SU-DHL-6 (cell line): ENCODE measurements at regions not wholly inside any gene's neighbourhood (a gene's known extent, or its start where the extent isn't known, plus 50 kb on each side); places are given as distances from the start of the nearest gene placed in this dataset.

Experiments
- H2AFZ ChIP-seq: fragments of 200-600 bp; sonication (generic); 2 replicates; pipeline ENCODE4 v1.6.1; 2014; ENCODE audit warnings: low read depth, mild to moderate bottlenecking, moderate library complexity, mixed read lengths, antibody characterized with exemption, low read length; ENCODE audit not compliant: severe bottlenecking
- H3F3A ChIP-seq: fragments of 200-600 bp; shearing (Covaris generic); 2 replicates; pipeline ENCODE4 v1.6.0; 2016; ENCODE audit warnings: antibody characterized with exemption, mild to moderate bottlenecking; ENCODE audit not compliant: insufficient read depth
- H3K27ac ChIP-seq: fragments of 200-600 bp; sonication (generic); 2 replicates; pipeline ENCODE4 v1.5.1; 2016; ENCODE audit warnings: low read depth, mild to moderate bottlenecking, low read length, moderate library complexity, mixed read lengths
- H3K27me3 ChIP-seq: fragments of 200-600 bp; sonication (generic), shearing (Covaris generic); 2 replicates; pipeline ENCODE4 v1.6.0; 2014; ENCODE audit warnings: mild to moderate bottlenecking, low read length
- H3K36me3 ChIP-seq: fragments of 200-600 bp; sonication (generic); 2 replicates; pipeline ENCODE4 v1.6.1; 2014; ENCODE audit warnings: mild to moderate bottlenecking, low read length, mixed read lengths
- H3K4me2 ChIP-seq: fragments of 300-600, 200-600 bp; shearing (Covaris generic), sonication (generic); 2 replicates; pipeline ENCODE4 v1.6.0; 2014; ENCODE audit warnings: low read length, low read depth, mild to moderate bottlenecking; ENCODE audit not compliant: poor library complexity, severe bottlenecking
- H3K4me3 ChIP-seq: fragments of 200-600 bp; sonication (generic); 2 replicates; pipeline ENCODE4 v1.5.1; 2014; ENCODE audit warnings: antibody characterized with exemption, low read length, mild to moderate bottlenecking, mixed read lengths; ENCODE audit not compliant: insufficient read depth, poor library complexity, severe bottlenecking
- H3K79me2 ChIP-seq: fragments of 200-600 bp; sonication (generic); 2 replicates; pipeline ENCODE4 v1.6.1; 2014; ENCODE audit warnings: mild to moderate bottlenecking, low read length, moderate library complexity; ENCODE audit not compliant: insufficient read depth
- H3K9ac ChIP-seq: fragments of 200-600 bp; sonication (generic); 2 replicates; pipeline ENCODE4 v1.7.0; 2014; ENCODE audit warnings: mild to moderate bottlenecking, low read length
- H3K9me2 ChIP-seq: fragments of 200-600 bp; sonication (generic); replicated peaks from 2 replicates; pipeline ENCODE4 v1.6.1; 2014; ENCODE audit warnings: low read length; ENCODE audit not compliant: insufficient read depth
- H3K9me3 ChIP-seq: fragments of 200-600 bp; sonication (generic); 2 replicates; pipeline ENCODE4 v1.6.1; 2014; ENCODE audit warnings: low read length, mixed read lengths; ENCODE audit not compliant: insufficient read depth
- H4K20me1 ChIP-seq: fragments of 200-600 bp; sonication (generic); 2 replicates; pipeline ENCODE4 v1.6.1; 2014; ENCODE audit warnings: low read depth, mild to moderate bottlenecking, antibody characterized with exemption, low read length, moderate library complexity, mixed read lengths
- EZH2phosphoT487 ChIP-seq: fragments of 200-600 bp; sonication (generic), shearing (Covaris generic); conservative IDR thresholded peaks from 2 replicates; pipeline ENCODE4 v1.6.1; 2018; ENCODE audit warnings: mild to moderate bottlenecking, antibody characterized with exemption, low read length, moderate library complexity, mixed read lengths
- TF ChIP-seq, protein P1 (sequence below): fragments of 200-600 bp; sonication (generic); IDR thresholded peaks from one replicate; pipeline ENCODE4 v1.5.1; 2017; ENCODE audit warnings: antibody characterized with exemption, mild to moderate bottlenecking, low read length, moderate library complexity; ENCODE audit not compliant: insufficient read depth, poor library complexity, severe bottlenecking

DNA sequence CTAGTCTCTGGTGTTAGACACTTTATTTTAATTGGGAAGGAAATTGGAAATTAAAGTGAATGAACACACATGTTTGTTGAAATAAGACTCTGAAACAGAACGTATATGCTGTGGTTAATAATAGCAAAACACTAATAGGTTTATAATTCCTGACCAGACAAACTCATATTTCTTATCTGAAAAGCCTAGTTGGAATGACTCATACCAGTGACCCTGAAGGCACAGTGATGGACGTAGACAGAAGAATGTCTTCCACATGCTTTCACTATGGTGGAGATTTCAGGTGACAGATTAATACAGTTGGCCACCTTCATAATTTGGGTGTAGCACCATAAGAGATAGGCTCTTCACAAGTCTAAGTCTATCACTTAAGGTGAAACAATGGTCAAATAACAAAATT, 83.0 kb upstream of the COL11A1 start:
- H3K27me3 ChIP-seq, result no peaks in the 10 kb centered on the region
- H3K9ac ChIP-seq, result no peak overlapping the region
- TF ChIP-seq EZH2phosphoT487, result no peak
- TF ChIP-seq, protein P1, sequence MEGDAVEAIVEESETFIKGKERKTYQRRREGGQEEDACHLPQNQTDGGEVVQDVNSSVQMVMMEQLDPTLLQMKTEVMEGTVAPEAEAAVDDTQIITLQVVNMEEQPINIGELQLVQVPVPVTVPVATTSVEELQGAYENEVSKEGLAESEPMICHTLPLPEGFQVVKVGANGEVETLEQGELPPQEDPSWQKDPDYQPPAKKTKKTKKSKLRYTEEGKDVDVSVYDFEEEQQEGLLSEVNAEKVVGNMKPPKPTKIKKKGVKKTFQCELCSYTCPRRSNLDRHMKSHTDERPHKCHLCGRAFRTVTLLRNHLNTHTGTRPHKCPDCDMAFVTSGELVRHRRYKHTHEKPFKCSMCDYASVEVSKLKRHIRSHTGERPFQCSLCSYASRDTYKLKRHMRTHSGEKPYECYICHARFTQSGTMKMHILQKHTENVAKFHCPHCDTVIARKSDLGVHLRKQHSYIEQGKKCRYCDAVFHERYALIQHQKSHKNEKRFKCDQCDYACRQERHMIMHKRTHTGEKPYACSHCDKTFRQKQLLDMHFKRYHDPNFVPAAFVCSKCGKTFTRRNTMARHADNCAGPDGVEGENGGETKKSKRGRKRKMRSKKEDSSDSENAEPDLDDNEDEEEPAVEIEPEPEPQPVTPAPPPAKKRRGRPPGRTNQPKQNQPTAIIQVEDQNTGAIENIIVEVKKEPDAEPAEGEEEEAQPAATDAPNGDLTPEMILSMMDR, result no peak
- no peaks in the 10 kb centered on the region for H3K9me3 ChIP-seq
- H4K20me1 ChIP-seq, result no peaks in the 10 kb centered on the region
- H2AFZ ChIP-seq, result no peak overlapping the region
- H3K36me3 ChIP-seq, result no peaks in the 10 kb centered on the region
- H3K9me2 ChIP-seq, result no peaks in the 10 kb centered on the region
- H3K27ac ChIP-seq, result no peak overlapping the region
- H3K4me3 ChIP-seq, result no peak overlapping the region
- H3F3A ChIP-seq, result no peaks in the 10 kb centered on the region
- no peak overlapping the region for H3K4me2 ChIP-seq
- H3K79me2 ChIP-seq, result no peaks in the 10 kb centered on the region

DNA sequence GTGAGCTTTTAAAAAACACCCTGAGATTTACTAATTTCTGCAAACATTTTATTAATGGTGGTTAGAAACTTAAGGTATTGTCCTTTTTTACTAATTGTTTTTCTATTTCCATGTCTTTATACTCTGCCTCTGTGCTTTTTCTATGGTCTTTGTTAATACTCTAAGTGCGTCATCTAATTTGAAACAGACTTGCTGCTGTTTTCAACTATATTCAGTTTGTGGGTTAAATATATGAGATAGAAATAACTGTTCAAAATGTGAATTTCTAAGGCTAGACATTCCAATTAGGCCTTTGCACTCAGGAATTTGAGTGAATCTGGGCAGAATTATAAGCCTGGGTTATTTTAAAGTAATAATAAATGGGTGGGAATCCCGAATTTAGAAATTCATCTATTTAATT, 82.4 kb upstream of the COL11A1 start:
- no peaks in the 10 kb centered on the region for H4K20me1 ChIP-seq
- no peaks in the 10 kb centered on the region for H3K9me3 ChIP-seq
- no peak overlapping the region for H3K9ac ChIP-seq
- no peak overlapping the region for H3K4me3 ChIP-seq
- no peaks in the 10 kb centered on the region for H3K27me3 ChIP-seq
- no peak overlapping the region for H3K27ac ChIP-seq
- H3F3A ChIP-seq, result no peaks in the 10 kb centered on the region
- no peaks in the 10 kb centered on the region for H3K36me3 ChIP-seq
- no peak overlapping the region for H2AFZ ChIP-seq
- H3K9me2 ChIP-seq, result no peaks in the 10 kb centered on the region
- TF ChIP-seq EZH2phosphoT487, result no peak
- TF ChIP-seq, protein P1, result no peak
- H3K4me2 ChIP-seq, result no peak overlapping the region
- H3K79me2 ChIP-seq, result no peaks in the 10 kb centered on the region

DNA sequence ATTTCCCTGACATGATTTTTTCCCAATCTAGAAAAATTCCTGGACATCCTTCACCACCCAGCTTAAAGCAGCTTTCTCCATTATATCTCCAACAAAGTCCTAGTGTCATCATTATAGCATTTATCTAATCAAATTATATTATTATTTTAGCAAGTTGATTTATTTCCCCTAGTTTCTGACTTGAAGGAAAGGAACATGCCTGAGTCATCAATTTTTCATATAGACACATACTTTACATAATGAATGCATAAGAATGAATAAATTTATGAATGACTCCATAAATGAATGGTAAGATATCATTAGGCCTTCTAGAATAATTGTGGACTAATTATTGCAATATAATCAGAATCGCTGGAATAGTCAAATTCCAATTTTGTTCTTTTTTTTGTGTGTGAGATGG, 79.4 kb upstream of the COL11A1 start:
- no peaks in the 10 kb centered on the region for H4K20me1 ChIP-seq
- no peak overlapping the region for H3K27ac ChIP-seq
- H3K27me3 ChIP-seq, result no peaks in the 10 kb centered on the region
- H3K4me3 ChIP-seq, result no peak overlapping the region
- no peaks in the 10 kb centered on the region for H3K79me2 ChIP-seq
- H3K9me3 ChIP-seq, result no peaks in the 10 kb centered on the region
- no peak overlapping the region for H3K9ac ChIP-seq
- H3F3A ChIP-seq, result no peaks in the 10 kb centered on the region
- H3K36me3 ChIP-seq, result no peaks in the 10 kb centered on the region
- no peak overlapping the region for H2AFZ ChIP-seq
- no peak overlapping the region for H3K4me2 ChIP-seq
- TF ChIP-seq EZH2phosphoT487, result no peak
- TF ChIP-seq, protein P1, result no peak
- H3K9me2 ChIP-seq, result no peaks in the 10 kb centered on the region
